Epithelial cell of proximal tubule (primary cell): ENCODE measurements at regions not wholly inside any gene's neighbourhood (a gene's known extent, or its start where the extent isn't known, plus 50 kb on each side); places are given as distances from the start of the nearest gene placed in this dataset.

Experiments used
- DNase-seq: peaks from one replicate; pipeline ENCODE4 v3.0.0-alpha.2; 2011; ENCODE audit warnings: low read depth
- H3K4me3 ChIP-seq: 2 replicates; pipeline ENCODE4 v1.5.1; 2011; ENCODE audit warnings: low read depth, mild to moderate bottlenecking, low read length
- CTCF ChIP-seq: conservative IDR thresholded peaks from 2 replicates; pipeline ENCODE4 v1.5.1; 2012; ENCODE audit warnings: low read depth, mild to moderate bottlenecking, low read length

GRCh38 chr11:116400081-116400480 is 372.7 kb downstream of the BUD13 start:
- DNase-seq = no peak
- no peak for TF ChIP-seq CTCF

GRCh38 chr11:116397602-116398084 is 375.1 kb downstream of the BUD13 start:
- no peak for DNase-seq
- no peak for TF ChIP-seq CTCF
- no peak overlapping the region for H3K4me3 ChIP-seq

More at GRCh38 chr11:116400081-116400480, 372.7 kb downstream of the BUD13 start:
- H3K4me3 ChIP-seq = no peak overlapping the region

GRCh38 chr11:116396331-116396730 is 376.5 kb downstream of the BUD13 start:
- DNase-seq = no peak
- H3K4me3 ChIP-seq = no peak overlapping the region
- no peak for TF ChIP-seq CTCF

GRCh38 chr11:116394022-116394421 is 378.8 kb downstream of the BUD13 start:
- no peak for TF ChIP-seq CTCF
- DNase-seq = no peak
- H3K4me3 ChIP-seq = no peak overlapping the region

- DNase-seq = no peak
- H3K4me3 ChIP-seq = no peak overlapping the region
- TF ChIP-seq CTCF = no peak
Measured at GRCh38 chr11:116390963-116391362, 381.8 kb downstream of the BUD13 start.

GRCh38 chr11:116388146-116388545 is 384.6 kb downstream of the BUD13 start:
- no peak for DNase-seq
- H3K4me3 ChIP-seq = no peak overlapping the region
- no peak for TF ChIP-seq CTCF

GRCh38 chr11:116387641-116388040 is 385.1 kb downstream of the BUD13 start:
- H3K4me3 ChIP-seq = no peak overlapping the region
- no peak for DNase-seq
- TF ChIP-seq CTCF = no peak
